ENCODE measurements at regions not wholly inside any gene's neighbourhood (a gene's known extent, or its start where the extent isn't known, plus 50 kb on each side); places are given as distances from the start of the nearest gene placed in this dataset.

DNA sequence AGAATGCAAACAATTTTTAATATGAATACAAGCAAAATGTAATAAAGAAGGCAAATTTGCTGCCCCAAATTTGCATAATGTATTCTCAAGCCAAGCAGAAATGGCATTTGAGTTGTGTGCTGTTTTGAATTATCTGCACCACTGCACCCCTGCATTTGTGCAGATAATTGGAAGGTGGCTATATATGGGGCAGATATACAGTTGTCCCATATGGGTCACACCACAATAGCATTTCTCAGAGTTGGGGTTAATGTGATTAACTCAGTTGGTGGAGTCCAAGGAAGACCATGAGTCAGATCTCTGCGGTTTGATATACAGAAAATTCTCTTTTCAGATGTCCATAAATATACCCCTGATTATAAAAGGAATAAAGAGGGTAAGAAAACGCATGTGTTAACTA lies 68.9 kb upstream of the EXOC4 start:
- no peak for FAIRE-seq
- no peak for ATAC-seq
- H3K79me2 ChIP-seq (ENCODE audit: insufficient read depth, low read length), result no peaks in the 10 kb centered on the region
- no TSS peak for BruUV-seq (replicated peaks)
- intact Hi-C loops (cut with micrococcal nuclease; ENCODE audit: unreplicated experiment) (no loop called here), in situ Hi-C loops (cut with HindIII; ENCODE audit: extremely low pct_ligation_motif_present, low pct_unique_long_range_greater_than_20kb) (no loop called here)
- no peaks in the 10 kb centered on the region for H4K20me1 ChIP-seq (ENCODE audit: insufficient read depth, low read length)
- H3K9ac ChIP-seq (ENCODE audit: insufficient read depth, low read depth, low read length), result no peak overlapping the region
- no peak overlapping the region for H2AFZ ChIP-seq (ENCODE audit: low read length)
- no peaks in the 10 kb centered on the region for H3K36me3 ChIP-seq (replicated peaks in 1 of 2; ENCODE audit: control insufficient read depth in 1 of 2, insufficient read depth in 2 of 2, low read length in 2 of 2)
- TF ChIP-seq, protein P1, sequence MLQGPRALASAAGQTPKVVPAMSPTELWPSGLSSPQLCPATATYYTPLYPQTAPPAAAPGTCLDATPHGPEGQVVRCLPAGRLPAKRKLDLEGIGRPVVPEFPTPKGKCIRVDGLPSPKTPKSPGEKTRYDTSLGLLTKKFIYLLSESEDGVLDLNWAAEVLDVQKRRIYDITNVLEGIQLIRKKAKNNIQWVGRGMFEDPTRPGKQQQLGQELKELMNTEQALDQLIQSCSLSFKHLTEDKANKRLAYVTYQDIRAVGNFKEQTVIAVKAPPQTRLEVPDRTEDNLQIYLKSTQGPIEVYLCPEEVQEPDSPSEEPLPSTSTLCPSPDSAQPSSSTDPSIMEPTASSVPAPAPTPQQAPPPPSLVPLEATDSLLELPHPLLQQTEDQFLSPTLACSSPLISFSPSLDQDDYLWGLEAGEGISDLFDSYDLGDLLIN (CRISPR knock-in tag; IDR thresholded peaks at IDR 0.05; ENCODE audit: borderline replicate concordance), result no peak
- TF ChIP-seq SP1 (IDR thresholded peaks at IDR 0.05) (no peak), SP1 (CRISPR knock-in tag; IDR thresholded peaks at IDR 0.05) (no peak), REL (CRISPR knock-in tag; conservative IDR thresholded peaks at IDR 0.05) (no peak), DR1 (CRISPR knock-in tag; IDR thresholded peaks at IDR 0.05) (no peak), DDIT3 (CRISPR knock-in tag; IDR thresholded peaks at IDR 0.05) (no peak), ZNF724P (CRISPR knock-in tag; IDR thresholded peaks at IDR 0.05; ENCODE audit: borderline replicate concordance) (no peak), ONECUT2 (CRISPR knock-in tag; IDR thresholded peaks at IDR 0.05) (no peak), ZNF577 (CRISPR knock-in tag; IDR thresholded peaks at IDR 0.05; ENCODE audit: borderline replicate concordance, low read depth) (no peak), RFX5 (IDR thresholded peaks at IDR 0.05; ENCODE audit: low read depth, low read length) (no peak), MAF1 (CRISPR knock-in tag; IDR thresholded peaks at IDR 0.05; ENCODE audit: borderline replicate concordance) (no peak), STAT5B (CRISPR knock-in tag; IDR thresholded peaks at IDR 0.05) (no peak), MXI1 (IDR thresholded peaks at IDR 0.05; ENCODE audit: borderline replicate concordance, low read depth, low read length) (no peak), HOXA9 (CRISPR knock-in tag; IDR thresholded peaks at IDR 0.05; ENCODE audit: borderline replicate concordance) (no peak), ZNF34 (CRISPR knock-in tag; IDR thresholded peaks at IDR 0.05; ENCODE audit: borderline replicate concordance) (no peak), ZNF605 (CRISPR knock-in tag; IDR thresholded peaks at IDR 0.05) (no peak)
- TF ChIP-seq, protein P2, sequence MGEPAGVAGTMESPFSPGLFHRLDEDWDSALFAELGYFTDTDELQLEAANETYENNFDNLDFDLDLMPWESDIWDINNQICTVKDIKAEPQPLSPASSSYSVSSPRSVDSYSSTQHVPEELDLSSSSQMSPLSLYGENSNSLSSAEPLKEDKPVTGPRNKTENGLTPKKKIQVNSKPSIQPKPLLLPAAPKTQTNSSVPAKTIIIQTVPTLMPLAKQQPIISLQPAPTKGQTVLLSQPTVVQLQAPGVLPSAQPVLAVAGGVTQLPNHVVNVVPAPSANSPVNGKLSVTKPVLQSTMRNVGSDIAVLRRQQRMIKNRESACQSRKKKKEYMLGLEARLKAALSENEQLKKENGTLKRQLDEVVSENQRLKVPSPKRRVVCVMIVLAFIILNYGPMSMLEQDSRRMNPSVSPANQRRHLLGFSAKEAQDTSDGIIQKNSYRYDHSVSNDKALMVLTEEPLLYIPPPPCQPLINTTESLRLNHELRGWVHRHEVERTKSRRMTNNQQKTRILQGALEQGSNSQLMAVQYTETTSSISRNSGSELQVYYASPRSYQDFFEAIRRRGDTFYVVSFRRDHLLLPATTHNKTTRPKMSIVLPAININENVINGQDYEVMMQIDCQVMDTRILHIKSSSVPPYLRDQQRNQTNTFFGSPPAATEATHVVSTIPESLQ (CRISPR knock-in tag; conservative IDR thresholded peaks at IDR 0.05), result no peak
- TF ChIP-seq, protein P3, sequence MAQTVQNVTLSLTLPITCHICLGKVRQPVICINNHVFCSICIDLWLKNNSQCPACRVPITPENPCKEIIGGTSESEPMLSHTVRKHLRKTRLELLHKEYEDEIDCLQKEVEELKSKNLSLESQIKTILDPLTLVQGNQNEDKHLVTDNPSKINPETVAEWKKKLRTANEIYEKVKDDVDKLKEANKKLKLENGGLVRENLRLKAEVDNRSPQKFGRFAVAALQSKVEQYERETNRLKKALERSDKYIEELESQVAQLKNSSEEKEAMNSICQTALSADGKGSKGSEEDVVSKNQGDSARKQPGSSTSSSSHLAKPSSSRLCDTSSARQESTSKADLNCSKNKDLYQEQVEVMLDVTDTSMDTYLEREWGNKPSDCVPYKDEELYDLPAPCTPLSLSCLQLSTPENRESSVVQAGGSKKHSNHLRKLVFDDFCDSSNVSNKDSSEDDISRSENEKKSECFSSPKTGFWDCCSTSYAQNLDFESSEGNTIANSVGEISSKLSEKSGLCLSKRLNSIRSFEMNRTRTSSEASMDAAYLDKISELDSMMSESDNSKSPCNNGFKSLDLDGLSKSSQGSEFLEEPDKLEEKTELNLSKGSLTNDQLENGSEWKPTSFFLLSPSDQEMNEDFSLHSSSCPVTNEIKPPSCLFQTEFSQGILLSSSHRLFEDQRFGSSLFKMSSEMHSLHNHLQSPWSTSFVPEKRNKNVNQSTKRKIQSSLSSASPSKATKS (CRISPR knock-in tag; IDR thresholded peaks at IDR 0.05), result no peak
- TF ChIP-seq, protein P4, sequence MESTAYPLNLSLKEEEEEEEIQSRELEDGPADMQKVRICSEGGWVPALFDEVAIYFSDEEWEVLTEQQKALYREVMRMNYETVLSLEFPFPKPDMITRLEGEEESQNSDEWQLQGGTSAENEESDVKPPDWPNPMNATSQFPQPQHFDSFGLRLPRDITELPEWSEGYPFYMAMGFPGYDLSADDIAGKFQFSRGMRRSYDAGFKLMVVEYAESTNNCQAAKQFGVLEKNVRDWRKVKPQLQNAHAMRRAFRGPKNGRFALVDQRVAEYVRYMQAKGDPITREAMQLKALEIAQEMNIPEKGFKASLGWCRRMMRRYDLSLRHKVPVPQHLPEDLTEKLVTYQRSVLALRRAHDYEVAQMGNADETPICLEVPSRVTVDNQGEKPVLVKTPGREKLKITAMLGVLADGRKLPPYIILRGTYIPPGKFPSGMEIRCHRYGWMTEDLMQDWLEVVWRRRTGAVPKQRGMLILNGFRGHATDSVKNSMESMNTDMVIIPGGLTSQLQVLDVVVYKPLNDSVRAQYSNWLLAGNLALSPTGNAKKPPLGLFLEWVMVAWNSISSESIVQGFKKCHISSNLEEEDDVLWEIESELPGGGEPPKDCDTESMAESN (CRISPR knock-in tag; conservative IDR thresholded peaks at IDR 0.05), result no peak
- no peaks in the 10 kb centered on the region for H3K4me1 ChIP-seq (ENCODE audit: insufficient read depth, low read length)
- no peak for DNase-seq (ENCODE audit: low spot score)
- no peak overlapping the region for H3K4me3 ChIP-seq (replicated peaks in 1 of 3; ENCODE audit: insufficient read depth in 1 of 3, low read depth in 2 of 3, low read length in 3 of 3)
- WGBS (ENCODE audit: low lambda C conversion rate), result 2% methylated on average over 2 of the region's 2 CpGs
- ChIA-PET POLR2A (no interaction called here), CTCF (ENCODE audit: low intra/inter-chr PET ratio, low total read pairs) (no interaction called here)
- H3K27ac ChIP-seq (ENCODE audit: extremely low read length, insufficient read depth, low read length), result no peak overlapping the region
- no peak overlapping the region for H3K4me2 ChIP-seq (ENCODE audit: low read depth, low read length)
- peaks cover 0 to 10% of the 10 kb centered on the region in 2 experiments; a peak in 2 of 5 replicates for H3K27me3 ChIP-seq (ENCODE audit: control insufficient read depth in 1 of 2, insufficient read depth in 2 of 2, low read length in 2 of 2)
- no peaks in the 10 kb centered on the region for H3K9me3 ChIP-seq (ENCODE audit: low read length)

All from HepG2 (cell line).